ENCODE measurements at regions not wholly inside any gene's neighbourhood (a gene's known extent, or its start where the extent isn't known, plus 50 kb on each side); places are given as distances from the start of the nearest gene placed in this dataset.

GRCh38 chr13:72293206-72293605 is 426.2 kb upstream of the DACH1 start:
- no peak overlapping the region for H3K4me3 ChIP-seq
- no peaks in the 10 kb centered on the region for H3K36me3 ChIP-seq (replicated peaks in 1 of 2)
- H3K4me1 ChIP-seq (replicated peaks in 1 of 2), result peaks cover 6 to 12% of the 10 kb centered on the region in 2 donors
- no peak for DNase-seq
- TF ChIP-seq POLR2A (IDR thresholded peaks at IDR 0.05) (no peak), CTCF (IDR thresholded peaks at IDR 0.05) (no peak)
- no peaks in the 10 kb centered on the region for H3K27me3 ChIP-seq
- 78 to 90% (median 87%) methylated on average over 1 of the region's 1 CpG for WGBS, 4 donors
- no peak overlapping the region for H3K27ac ChIP-seq
- intact Hi-C loops (cut with DNase I), result no loop called here
- H3K9me3 ChIP-seq (replicated peaks in 1 of 3), result no peaks in the 10 kb centered on the region

GRCh38 chr13:72290962-72291681 is 424.1 kb upstream of the DACH1 start:
- Histone ChIP-seq H3K36me3 (replicated peaks in 1 of 2) (no peaks in the 10 kb centered on the region), H3K27me3 (no peaks in the 10 kb centered on the region), H3K4me3 (no peak overlapping the region), H3K27ac (no peak overlapping the region), H3K9me3 (replicated peaks in 1 of 3) (no peaks in the 10 kb centered on the region), H3K4me1 (replicated peaks in 1 of 2) (peaks cover 6 to 10% of the 10 kb centered on the region in 2 donors)
- no peak for DNase-seq
- intact Hi-C loops (cut with DNase I), result no loop called here
- no peak for TF ChIP-seq POLR2A (IDR thresholded peaks at IDR 0.05)
- TF ChIP-seq CTCF (IDR thresholded peaks at IDR 0.05), result no peak

- Histone ChIP-seq H3K27me3 (no peaks in the 10 kb centered on the region), H3K27ac (no peak overlapping the region), H3K4me3 (no peak overlapping the region), H3K9me3 (replicated peaks in 1 of 3) (no peaks in the 10 kb centered on the region), H3K36me3 (replicated peaks in 1 of 2) (no peaks in the 10 kb centered on the region), H3K4me1 (replicated peaks in 1 of 2) (no peaks in the 10 kb centered on the region)
- intact Hi-C loops (cut with DNase I), result no loop called here
- no peak for TF ChIP-seq POLR2A (IDR thresholded peaks at IDR 0.05)
- TF ChIP-seq CTCF (IDR thresholded peaks at IDR 0.05), result no peak
- DNase-seq, result no peak
Measured at GRCh38 chr13:72286421-72286820, 419.4 kb upstream of the DACH1 start.

- Histone ChIP-seq H3K27ac (no peak overlapping the region), H3K36me3 (replicated peaks in 1 of 2) (no peaks in the 10 kb centered on the region), H3K27me3 (no peaks in the 10 kb centered on the region), H3K4me3 (no peak overlapping the region), H3K4me1 (replicated peaks in 1 of 2) (no peaks in the 10 kb centered on the region), H3K9me3 (replicated peaks in 1 of 3) (no peaks in the 10 kb centered on the region)
- TF ChIP-seq POLR2A (IDR thresholded peaks at IDR 0.05) (no peak), CTCF (IDR thresholded peaks at IDR 0.05) (no peak)
- intact Hi-C loops (cut with DNase I), result no loop called here
- no peak for DNase-seq
- WGBS, 4 donors, result 88 to 93% (median 90%) methylated on average over 2 of the region's 2 CpGs
Measured at GRCh38 chr13:72284791-72285190, 417.8 kb upstream of the DACH1 start.

Measured in adrenal gland (tissue), 9 donors.